Iris pigment epithelial cell (primary cell): ENCODE measurements at regions not wholly inside any gene's neighbourhood (a gene's known extent, or its start where the extent isn't known, plus 50 kb on each side); places are given as distances from the start of the nearest gene placed in this dataset.
"Not testable (repeated sequence)": the region's sequence is repeated elsewhere in the genome, so short reads cannot be mapped to it uniquely, and the experiment has no call there.

Experiments used
- DNase-seq: peaks from one replicate; pipeline ENCODE4 v3.0.0-alpha.2; 2011; ENCODE audit warnings: low read depth

DNA sequence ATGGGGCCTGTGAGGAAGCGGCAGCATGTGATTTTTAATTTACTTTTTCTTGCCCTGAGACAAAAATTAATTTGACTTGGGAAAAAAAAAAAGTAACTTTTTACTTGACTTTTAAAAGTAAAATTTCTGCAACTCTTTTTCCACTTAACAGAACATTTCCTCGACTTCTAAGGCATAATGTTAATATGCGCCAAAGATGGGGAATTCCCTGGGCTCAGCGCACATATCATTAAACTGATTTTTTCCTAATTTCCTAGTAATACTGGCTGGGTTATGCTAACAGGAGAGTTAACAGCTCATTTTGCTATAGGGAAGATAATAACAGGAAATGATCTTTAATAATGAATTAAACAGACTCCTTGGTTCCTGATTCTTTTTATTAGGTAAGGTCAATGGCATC is 120.6 kb upstream of the CDH5 start:
- DNase-seq = no peak

- DNase-seq = peak; percentile 13
These were observed 121.4 kb upstream of the CDH5 start for GRCh38 chr16:66245072-66245471.

DNA sequence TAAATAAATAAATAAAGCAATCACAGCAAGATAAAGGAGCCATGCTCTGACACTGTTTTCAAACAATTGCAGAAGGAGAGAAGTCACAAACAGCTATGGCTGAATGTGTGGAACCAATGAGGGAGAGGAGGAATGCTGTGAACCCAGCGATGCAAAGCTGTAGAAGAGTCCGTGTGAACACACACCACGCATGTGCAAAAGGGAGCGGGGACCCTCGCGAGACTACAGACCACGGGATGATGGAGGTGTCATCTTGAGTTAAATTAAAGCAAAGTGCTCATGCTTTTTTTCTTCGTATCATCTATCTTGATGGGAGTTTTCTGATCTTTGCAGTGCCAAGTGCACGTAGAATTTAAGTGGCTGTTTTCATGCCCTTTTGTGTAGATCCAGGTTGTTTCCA is 123.8 kb upstream of the CDH5 start:
- no peak for DNase-seq

DNA sequence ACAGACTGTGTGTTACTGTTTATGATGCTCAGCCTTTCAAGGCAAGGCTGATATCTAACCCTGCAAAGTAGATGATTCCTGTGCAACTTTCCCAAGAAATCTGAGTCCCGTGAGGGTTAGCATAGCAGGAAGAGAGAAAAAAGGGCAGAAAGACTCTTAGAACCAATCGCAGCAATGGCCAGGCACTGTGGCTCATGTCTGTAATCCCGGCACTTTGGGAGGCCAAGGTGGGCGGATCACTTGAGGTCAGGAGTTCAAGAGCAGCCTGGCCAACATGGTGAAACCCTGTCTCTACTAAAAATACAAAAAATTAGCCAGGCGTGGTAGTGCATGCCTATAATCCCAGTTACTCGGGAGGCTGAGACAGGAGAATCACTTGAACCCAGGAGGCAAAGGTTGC is 124.3 kb upstream of the CDH5 start:
- not testable (repeated sequence) for DNase-seq

DNA sequence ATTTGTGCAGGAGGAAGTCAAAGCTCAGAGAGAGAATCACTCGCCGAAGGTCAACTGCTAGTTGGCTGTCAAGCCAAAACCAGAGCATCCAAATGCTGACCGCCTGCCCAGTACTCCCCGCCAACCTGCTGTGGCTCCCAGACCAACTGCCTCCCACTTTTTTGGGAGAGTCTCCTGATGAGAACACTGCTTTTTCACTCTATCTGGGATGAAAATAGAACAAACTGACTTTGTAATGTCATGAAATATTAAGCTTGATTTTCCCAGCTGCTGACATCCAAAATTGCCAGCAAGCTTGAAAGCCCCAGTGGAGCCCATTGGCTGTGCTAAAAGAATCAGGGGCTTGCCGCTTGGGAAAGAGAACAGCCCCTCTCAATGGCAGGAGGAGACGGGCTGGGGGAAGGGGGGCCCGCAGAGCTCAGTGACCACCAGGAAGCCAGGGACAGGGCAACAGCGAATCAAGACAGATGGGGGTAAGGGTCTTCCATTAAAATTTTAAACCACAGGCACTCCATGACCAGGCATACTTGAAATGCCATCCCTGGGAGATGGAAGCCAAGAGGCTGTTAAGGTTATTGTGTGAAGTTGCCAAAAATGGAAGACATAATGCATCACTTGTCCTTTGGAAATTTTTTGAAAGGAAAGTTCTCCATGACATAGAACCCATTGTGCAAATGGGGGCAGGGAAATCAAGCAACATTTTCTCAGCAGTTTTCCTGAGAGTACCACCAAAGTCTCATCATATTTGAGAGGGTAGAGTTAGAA is 125.7 kb upstream of the CDH5 start:
- no peak for DNase-seq

DNA sequence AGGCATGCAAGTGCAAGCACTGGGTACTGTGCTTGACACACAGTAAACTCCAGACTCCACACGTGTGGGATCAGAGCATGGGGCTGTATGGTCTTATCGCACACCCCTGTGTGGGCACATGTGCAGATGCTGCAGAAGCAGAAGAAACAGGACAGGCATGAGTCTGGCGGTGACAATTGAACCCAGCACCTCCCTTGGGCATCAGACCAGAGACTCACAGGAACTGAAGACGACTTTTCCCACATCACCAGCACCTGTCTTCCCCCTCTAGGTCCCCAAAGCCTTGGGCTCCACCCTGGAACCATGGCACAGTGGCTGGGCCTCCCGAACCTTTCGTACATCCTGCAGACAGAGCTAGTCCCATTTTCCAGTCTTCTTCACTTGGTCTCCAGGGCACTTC is 126.4 kb upstream of the CDH5 start:
- no peak for DNase-seq

DNA sequence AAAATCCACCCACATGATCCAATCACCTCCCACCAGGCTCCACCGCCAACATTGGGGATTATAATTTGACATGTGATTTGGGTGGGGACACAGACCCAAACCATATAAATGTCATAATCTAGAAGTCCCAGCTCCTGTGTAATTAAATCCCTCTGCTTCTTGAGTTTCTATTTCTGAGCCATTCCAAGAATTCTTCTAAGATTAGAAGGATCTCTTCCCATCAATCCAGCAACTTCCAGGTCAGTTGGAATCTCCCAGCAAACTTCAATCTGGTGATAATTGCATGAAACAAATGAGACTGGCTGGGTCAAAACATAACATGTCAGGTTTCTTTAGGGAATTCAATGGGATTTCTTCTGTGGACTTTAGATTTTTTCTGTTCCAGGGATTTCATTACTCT is 127.8 kb upstream of the CDH5 start:
- no peak for DNase-seq

- DNase-seq = no peak
These were observed 130.2 kb upstream of the CDH5 start for GRCh38 chr16:66236301-66236700.

GRCh38 chr16:66231452-66232160 is 134.9 kb upstream of the CDH5 start:
- no peak for DNase-seq

- DNase-seq = no peak
These were observed 136.8 kb upstream of the CDH5 start for GRCh38 chr16:66229651-66230050.

GRCh38 chr16:66228792-66229191 is 137.7 kb upstream of the CDH5 start:
- peak; percentile 47 for DNase-seq

DNA sequence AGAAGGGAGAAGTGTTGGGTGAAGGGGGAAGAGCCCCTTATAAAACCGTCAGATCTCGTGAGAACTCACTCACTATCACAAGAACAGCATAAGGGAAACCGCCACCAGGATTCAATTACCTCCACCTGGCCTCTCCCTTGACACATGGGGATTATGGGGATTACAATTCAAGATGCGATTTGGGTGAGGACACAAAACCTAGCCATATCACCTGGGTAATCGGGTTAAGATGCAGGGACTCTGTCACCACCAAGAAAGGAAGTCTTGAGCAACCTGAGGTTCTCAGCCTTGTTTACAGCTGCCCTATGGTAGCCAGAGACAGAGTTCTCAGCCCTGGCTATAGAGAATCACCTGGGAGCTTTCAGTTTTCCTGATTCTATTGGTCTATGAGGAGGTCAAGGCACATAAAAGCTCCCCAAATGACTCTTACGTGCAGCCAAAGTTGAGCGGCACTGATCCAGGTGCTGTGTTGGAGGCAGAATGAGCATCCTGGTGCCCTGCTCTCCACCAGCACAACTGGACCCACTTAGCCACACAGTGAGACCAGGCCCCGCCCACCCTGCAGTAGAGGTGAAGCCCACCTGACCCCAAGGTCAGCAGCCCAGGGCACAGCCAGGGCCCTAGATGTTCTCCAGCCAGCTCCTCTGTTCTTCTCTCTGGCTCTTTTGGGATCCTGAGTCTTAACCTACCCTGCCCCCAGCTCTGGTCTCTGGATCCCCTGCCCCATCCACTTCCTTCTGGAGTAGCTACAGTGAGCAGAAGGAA is 138.5 kb upstream of the CDH5 start:
- no peak for DNase-seq

- no peak for DNase-seq
These were observed 139.7 kb upstream of the CDH5 start for GRCh38 chr16:66226762-66227161.

DNA sequence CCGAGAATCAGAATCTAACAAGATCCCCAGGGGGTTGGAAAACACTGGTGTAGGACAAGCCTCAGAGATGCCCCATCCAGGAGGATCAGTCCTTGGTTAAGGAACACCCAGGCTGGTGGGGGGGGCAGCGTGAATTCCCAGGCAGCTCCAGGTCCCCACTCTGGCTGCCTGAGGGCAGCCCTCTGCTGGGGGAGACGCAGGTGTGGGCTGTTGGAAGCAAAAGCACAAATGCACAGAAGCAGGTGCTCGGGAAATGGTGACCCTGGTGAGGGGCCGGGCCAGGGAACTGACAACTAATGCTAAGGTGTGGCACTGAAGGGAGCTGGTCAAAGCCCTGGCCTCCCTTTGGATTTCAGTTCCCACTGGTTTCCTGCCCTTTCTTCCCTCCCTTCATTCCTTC is 140.8 kb upstream of the CDH5 start:
- no peak for DNase-seq

GRCh38 chr16:66224626-66225025 is 141.9 kb upstream of the CDH5 start:
- no peak for DNase-seq

DNA sequence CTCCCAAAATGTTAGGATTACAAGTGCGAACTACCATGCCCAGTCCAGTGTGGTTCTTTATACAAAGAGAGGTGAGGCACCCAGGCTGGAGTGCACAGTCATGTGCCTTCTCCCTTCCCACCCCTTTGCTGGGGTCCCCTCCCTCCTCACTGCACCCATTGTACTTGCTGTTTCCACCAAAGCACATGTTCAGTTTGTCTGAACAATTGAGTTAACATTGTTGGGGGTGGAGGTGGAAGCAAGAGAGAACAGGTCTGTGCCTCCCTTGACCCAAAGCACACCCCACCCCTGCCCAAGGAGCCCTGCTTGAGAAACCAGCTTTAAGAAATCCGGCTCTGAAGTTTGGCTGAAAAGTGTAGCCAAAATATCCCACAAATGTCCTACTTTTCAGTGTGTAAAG is 142.3 kb upstream of the CDH5 start:
- no peak for DNase-seq

DNA sequence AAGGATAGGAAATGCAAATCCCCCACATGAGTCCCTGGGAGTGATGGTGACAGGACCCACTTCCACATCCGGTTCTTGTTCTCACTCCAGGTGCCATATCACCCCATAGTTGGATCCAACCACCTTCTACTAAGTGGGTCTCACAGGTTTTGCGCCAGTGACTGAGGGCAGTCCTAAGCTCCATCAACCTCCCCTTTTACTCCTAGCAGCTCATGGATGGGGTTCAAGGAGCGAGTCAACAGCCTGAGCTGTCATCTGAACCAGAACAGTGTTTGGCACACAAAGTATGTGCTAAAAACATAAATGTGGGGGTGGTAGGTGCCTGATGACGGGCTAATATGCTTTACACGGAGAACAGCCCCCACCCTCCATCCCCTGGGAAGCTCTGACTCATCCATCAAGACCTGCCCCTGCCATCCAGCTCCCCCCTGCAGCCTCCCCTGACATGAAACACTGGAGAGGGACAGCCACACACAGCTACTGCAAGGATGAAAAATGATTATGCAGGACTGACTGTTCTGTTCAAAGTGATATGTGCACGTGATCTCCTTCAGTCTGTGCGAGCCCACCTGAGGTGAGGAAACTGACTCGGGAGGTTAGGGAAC is 143.2 kb upstream of the CDH5 start:
- peak; percentile 36 for DNase-seq

GRCh38 chr16:66222756-66223155 is 143.7 kb upstream of the CDH5 start:
- DNase-seq = no peak

- DNase-seq = no peak
These were observed 145.8 kb upstream of the CDH5 start for GRCh38 chr16:66220702-66221101.

GRCh38 chr16:66219491-66219890 is 147.0 kb upstream of the CDH5 start:
- DNase-seq = no peak

- no peak for DNase-seq
These were observed 154.1 kb upstream of the CDH5 start for GRCh38 chr16:66212428-66212827.

GRCh38 chr16:66211651-66212050 is 154.8 kb upstream of the CDH5 start:
- no peak for DNase-seq

DNA sequence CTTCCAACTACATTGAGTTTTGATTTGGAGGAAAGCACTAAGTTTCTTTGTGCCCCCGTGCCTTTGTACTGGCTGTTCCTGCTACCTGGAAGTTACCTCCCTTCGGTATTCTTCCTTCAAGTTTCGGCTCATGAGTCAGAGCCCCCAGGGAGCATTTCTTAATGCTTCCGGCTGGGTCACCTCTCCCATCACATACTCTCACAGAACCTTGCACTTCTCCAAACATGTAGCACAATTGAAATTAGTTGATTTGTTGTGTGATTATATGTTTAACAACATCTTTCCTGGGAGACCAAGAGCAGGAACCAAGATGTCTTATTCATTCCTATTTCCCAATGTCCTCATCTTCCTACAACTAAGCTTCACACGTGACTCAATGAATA is 158.6 kb upstream of the CDH5 start:
- DNase-seq = no peak
